ENCODE measurements at regions not wholly inside any gene's neighbourhood (a gene's known extent, or its start where the extent isn't known, plus 50 kb on each side); places are given as distances from the start of the nearest gene placed in this dataset.

DNA sequence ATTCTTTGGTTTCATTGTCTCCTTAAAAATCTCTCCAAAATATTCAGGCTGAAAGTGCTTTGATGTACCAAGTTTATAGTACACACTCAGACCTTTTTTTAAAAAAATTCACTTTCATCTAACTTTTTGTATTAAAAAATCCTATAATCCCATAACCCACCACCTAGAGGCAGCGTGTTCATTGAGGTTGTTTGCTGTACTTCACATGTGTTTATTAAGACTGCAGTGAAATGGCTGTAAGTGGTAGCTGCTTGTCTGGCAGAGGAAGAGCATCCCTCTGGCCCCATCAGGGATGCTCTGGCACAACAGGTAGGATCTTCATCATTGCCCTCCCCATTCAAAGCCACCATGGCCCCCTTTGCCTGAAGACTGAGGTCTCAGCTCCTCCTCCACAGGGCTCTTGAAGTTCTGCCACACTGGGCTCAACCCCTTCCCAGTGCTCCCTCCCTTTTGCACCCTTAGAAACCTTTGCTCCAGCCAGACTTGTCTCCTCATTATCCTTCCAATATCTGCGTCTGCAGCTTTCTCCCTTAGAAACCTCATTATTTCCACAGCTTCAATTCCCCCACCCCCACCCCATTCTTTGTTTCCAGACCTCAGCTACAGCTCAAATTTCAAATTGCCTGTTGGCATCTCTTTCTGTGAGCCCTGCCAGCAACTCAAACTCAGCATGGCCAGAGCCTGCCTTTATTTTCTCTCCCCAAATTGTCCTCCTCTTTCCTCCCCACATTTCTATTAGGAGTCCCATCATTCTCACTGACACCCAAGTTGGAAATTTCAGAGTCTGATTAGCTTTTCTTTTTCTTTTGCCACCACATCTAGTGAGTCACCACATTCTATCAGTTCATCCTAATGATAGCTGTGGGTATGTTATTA, 369.6 kb upstream of the USP24 start (continued):
- TF ChIP-seq, protein P1, sequence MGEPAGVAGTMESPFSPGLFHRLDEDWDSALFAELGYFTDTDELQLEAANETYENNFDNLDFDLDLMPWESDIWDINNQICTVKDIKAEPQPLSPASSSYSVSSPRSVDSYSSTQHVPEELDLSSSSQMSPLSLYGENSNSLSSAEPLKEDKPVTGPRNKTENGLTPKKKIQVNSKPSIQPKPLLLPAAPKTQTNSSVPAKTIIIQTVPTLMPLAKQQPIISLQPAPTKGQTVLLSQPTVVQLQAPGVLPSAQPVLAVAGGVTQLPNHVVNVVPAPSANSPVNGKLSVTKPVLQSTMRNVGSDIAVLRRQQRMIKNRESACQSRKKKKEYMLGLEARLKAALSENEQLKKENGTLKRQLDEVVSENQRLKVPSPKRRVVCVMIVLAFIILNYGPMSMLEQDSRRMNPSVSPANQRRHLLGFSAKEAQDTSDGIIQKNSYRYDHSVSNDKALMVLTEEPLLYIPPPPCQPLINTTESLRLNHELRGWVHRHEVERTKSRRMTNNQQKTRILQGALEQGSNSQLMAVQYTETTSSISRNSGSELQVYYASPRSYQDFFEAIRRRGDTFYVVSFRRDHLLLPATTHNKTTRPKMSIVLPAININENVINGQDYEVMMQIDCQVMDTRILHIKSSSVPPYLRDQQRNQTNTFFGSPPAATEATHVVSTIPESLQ (CRISPR knock-in tag; IDR thresholded peaks at IDR 0.05), result no peak
- TF ChIP-seq GRHL2 (CRISPR knock-in tag; IDR thresholded peaks at IDR 0.05; ENCODE audit: insufficient replicate concordance, severe bottlenecking) (no peak), MYBL2 (CRISPR knock-in tag; IDR thresholded peaks at IDR 0.05) (no peak), GABPB1 (CRISPR knock-in tag; IDR thresholded peaks at IDR 0.05) (no peak)

DNA sequence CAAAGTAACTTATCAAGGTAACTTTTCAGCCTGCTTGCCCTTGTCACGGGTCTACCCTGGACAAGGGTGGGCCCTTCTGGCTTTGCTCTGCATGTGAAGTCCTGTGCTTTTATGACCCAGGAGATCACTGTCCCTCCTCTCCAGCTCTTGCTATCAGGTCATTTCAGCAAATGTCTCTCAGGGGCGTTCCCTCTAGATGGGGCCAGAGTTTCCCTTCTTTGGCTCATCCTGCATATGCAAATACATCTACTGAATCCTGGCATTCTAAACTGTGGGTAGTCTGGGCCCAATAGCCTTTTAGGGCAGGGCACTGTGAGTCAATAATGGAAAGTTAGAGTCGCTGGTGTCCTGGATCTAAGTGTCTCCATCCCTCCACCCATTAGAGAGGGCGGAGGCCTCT, 366.9 kb upstream of the USP24 start:
- no peak for DNase-seq (ENCODE audit: low spot score)
- Mint-ChIP-seq H3K4me3 (no peak overlapping the region), H3K4me1 (peaks cover 27% of the 10 kb centered on the region), H3K36me3 (no peaks in the 10 kb centered on the region), H3K27me3 (ENCODE audit: low read depth) (no peaks in the 10 kb centered on the region), H3K9me3 (peaks cover 9% of the 10 kb centered on the region), H3K27ac (no peak overlapping the region)
- CTCF ChIA-PET, result no interaction called here
- peak; percentile 80 for ATAC-seq
- POLR2A ChIA-PET, result no interaction called here
- TF ChIP-seq, protein P2, sequence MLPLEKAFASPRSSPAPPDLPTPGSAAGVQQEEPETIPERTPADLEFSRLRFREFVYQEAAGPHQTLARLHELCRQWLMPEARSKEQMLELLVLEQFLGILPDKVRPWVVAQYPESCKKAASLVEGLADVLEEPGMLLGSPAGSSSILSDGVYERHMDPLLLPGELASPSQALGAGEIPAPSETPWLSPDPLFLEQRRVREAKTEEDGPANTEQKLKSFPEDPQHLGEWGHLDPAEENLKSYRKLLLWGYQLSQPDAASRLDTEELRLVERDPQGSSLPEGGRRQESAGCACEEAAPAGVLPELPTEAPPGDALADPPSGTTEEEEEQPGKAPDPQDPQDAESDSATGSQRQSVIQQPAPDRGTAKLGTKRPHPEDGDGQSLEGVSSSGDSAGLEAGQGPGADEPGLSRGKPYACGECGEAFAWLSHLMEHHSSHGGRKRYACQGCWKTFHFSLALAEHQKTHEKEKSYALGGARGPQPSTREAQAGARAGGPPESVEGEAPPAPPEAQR (CRISPR knock-in tag; IDR thresholded peaks at IDR 0.05), result no peak
- TF ChIP-seq, protein P3, sequence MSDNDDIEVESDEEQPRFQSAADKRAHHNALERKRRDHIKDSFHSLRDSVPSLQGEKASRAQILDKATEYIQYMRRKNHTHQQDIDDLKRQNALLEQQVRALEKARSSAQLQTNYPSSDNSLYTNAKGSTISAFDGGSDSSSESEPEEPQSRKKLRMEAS (CRISPR knock-in tag; IDR thresholded peaks at IDR 0.05), result no peak
- TF ChIP-seq RORB (CRISPR knock-in tag; IDR thresholded peaks at IDR 0.05) (no peak), ETV6 (CRISPR knock-in tag; IDR thresholded peaks at IDR 0.05) (no peak), SMAD3 (CRISPR knock-in tag; IDR thresholded peaks at IDR 0.05; ENCODE audit: borderline replicate concordance) (no peak), NFATC4 (CRISPR knock-in tag; IDR thresholded peaks at IDR 0.05) (no peak), NR3C1 (CRISPR knock-in tag; conservative IDR thresholded peaks at IDR 0.05; ENCODE audit: low read depth) (no peak), SP1 (CRISPR knock-in tag; conservative IDR thresholded peaks at IDR 0.05) (no peak), KAT7 (CRISPR knock-in tag; IDR thresholded peaks at IDR 0.05; ENCODE audit: borderline replicate concordance) (no peak), ZNF416 (CRISPR knock-in tag; IDR thresholded peaks at IDR 0.05) (no peak)
- TF ChIP-seq, protein P4, sequence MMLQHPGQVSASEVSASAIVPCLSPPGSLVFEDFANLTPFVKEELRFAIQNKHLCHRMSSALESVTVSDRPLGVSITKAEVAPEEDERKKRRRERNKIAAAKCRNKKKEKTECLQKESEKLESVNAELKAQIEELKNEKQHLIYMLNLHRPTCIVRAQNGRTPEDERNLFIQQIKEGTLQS (CRISPR knock-in tag; conservative IDR thresholded peaks at IDR 0.05), result no peak
- TF ChIP-seq, protein P5, sequence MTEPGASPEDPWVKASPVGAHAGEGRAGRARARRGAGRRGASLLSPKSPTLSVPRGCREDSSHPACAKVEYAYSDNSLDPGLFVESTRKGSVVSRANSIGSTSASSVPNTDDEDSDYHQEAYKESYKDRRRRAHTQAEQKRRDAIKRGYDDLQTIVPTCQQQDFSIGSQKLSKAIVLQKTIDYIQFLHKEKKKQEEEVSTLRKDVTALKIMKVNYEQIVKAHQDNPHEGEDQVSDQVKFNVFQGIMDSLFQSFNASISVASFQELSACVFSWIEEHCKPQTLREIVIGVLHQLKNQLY (CRISPR knock-in tag; IDR thresholded peaks at IDR 0.05), result no peak
- TF ChIP-seq, protein P6, sequence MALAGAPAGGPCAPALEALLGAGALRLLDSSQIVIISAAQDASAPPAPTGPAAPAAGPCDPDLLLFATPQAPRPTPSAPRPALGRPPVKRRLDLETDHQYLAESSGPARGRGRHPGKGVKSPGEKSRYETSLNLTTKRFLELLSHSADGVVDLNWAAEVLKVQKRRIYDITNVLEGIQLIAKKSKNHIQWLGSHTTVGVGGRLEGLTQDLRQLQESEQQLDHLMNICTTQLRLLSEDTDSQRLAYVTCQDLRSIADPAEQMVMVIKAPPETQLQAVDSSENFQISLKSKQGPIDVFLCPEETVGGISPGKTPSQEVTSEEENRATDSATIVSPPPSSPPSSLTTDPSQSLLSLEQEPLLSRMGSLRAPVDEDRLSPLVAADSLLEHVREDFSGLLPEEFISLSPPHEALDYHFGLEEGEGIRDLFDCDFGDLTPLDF (CRISPR knock-in tag; IDR thresholded peaks at IDR 0.05), result no peak
- TF ChIP-seq, protein P7, sequence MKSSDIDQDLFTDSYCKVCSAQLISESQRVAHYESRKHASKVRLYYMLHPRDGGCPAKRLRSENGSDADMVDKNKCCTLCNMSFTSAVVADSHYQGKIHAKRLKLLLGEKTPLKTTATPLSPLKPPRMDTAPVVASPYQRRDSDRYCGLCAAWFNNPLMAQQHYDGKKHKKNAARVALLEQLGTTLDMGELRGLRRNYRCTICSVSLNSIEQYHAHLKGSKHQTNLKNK (CRISPR knock-in tag; IDR thresholded peaks at IDR 0.05), result no peak
- TF ChIP-seq, protein P8, sequence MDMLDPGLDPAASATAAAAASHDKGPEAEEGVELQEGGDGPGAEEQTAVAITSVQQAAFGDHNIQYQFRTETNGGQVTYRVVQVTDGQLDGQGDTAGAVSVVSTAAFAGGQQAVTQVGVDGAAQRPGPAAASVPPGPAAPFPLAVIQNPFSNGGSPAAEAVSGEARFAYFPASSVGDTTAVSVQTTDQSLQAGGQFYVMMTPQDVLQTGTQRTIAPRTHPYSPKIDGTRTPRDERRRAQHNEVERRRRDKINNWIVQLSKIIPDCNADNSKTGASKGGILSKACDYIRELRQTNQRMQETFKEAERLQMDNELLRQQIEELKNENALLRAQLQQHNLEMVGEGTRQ (CRISPR knock-in tag; IDR thresholded peaks at IDR 0.05), result no peak
